Brain microvascular endothelial cell (primary cell): ENCODE measurements at regions not wholly inside any gene's neighbourhood (a gene's known extent, or its start where the extent isn't known, plus 50 kb on each side); places are given as distances from the start of the nearest gene placed in this dataset.

Source experiments
- DNase-seq: peaks from one replicate; pipeline ENCODE4 v3.0.0-alpha.2; 2020
- H3K27ac ChIP-seq: fragments of 250-450 bp; sonication (Bioruptor Pico); 2 replicates; pipeline ENCODE4 v1.5.1; 2020; ENCODE audit warnings: mild to moderate bottlenecking, moderate library complexity
- H3K27me3 ChIP-seq: fragments of 250-450 bp; sonication (Bioruptor Pico); replicated peaks from 2 replicates; pipeline ENCODE4 v1.5.1; 2020; ENCODE audit warnings: mild to moderate bottlenecking
- H3K36me3 ChIP-seq: fragments of 250-450 bp; sonication (Bioruptor Pico); replicated peaks from 2 replicates; pipeline ENCODE4 v1.5.1; 2020; ENCODE audit warnings: mild to moderate bottlenecking
- H3K4me3 ChIP-seq: 2 replicates; pipeline ENCODE4 v1.5.1; 2011; ENCODE audit warnings: low read depth, mild to moderate bottlenecking, control low read depth, low read length, moderate library complexity
- CTCF ChIP-seq: IDR thresholded peaks from 2 replicates; pipeline ENCODE4 v1.5.1; 2011; ENCODE audit warnings: low read depth, mild to moderate bottlenecking, moderate library complexity, low read length, control low read depth, inconsistent platforms; ENCODE audit errors: missing control alignments
- in situ Hi-C: cut with HindIII; loops from 2 replicates; pipeline ENCODE4 v1.10.0; 2017; ENCODE audit warnings: low sequenced_read_pairs, low pct_ligation_motif_present

DNA sequence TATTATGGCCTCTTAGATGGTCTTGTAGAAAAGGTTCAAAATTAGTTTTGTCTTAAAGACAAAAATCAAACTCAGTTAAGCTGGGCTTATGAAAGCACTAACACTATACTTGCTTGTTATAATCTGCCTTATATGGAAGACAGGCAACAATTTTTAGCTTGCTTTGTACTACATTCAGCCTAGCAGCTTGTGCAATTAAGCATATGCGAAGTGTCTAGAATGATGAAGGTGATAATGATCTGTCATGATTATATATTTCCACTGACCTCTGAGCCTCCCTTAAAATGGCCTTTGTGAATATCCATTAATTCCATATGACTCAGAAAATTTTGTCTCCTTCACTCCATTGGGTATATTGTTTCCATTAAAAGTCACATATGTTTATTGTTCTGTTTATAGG lies 834.9 kb downstream of the OLFM4 start:
- TF ChIP-seq CTCF = no peak
- Histone ChIP-seq H3K27ac (no peak overlapping the region), H3K4me3 (no peak overlapping the region), H3K27me3 (no peaks in the 10 kb centered on the region), H3K36me3 (no peaks in the 10 kb centered on the region)
- no peak for DNase-seq
- in situ Hi-C loops = no loop called here

- Histone ChIP-seq H3K27me3 (no peaks in the 10 kb centered on the region), H3K4me3 (no peak overlapping the region), H3K36me3 (no peaks in the 10 kb centered on the region), H3K27ac (no peak overlapping the region)
- no peak for TF ChIP-seq CTCF
- no peak for DNase-seq
- in situ Hi-C loops = no loop called here
Measured at GRCh38 chr13:53873558-53873957, 844.9 kb downstream of the OLFM4 start.

DNA sequence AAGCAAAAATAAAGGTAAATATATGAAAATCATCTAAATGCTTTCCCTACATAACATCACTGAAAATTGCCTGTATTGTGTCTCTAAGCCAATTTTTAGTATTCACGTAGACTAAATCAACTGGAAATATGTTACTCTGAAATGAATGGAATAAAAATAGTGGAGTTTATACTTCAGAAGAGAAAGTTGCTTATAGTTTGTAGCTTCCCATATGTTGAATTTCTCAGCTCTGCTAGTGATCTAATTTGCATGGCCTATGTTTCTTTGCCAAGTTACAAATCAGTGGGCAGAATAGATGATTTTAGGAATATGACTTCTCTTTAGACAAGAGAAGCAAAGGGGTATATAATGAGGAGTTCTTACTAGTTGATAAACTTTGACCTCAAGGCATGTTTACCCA lies 850.2 kb downstream of the OLFM4 start:
- TF ChIP-seq CTCF = no peak
- Histone ChIP-seq H3K36me3 (no peaks in the 10 kb centered on the region), H3K27me3 (no peaks in the 10 kb centered on the region), H3K4me3 (no peak overlapping the region), H3K27ac (no peak overlapping the region)
- in situ Hi-C loops = no loop called here
- no peak for DNase-seq

- no peak for TF ChIP-seq CTCF
- Histone ChIP-seq H3K36me3 (no peaks in the 10 kb centered on the region), H3K4me3 (no peak overlapping the region), H3K27ac (no peak overlapping the region), H3K27me3 (no peaks in the 10 kb centered on the region)
- no peak for DNase-seq
- in situ Hi-C loops = no loop called here
Measured at GRCh38 chr13:53885997-53886396, 857.4 kb downstream of the OLFM4 start.

GRCh38 chr13:53890696-53891095 lies 862.1 kb downstream of the OLFM4 start:
- H3K27me3 ChIP-seq = no peaks in the 10 kb centered on the region
- in situ Hi-C loops = no loop called here
- no peak for TF ChIP-seq CTCF
- no peak for DNase-seq
- no peaks in the 10 kb centered on the region for H3K36me3 ChIP-seq
- H3K27ac ChIP-seq = no peak overlapping the region
- H3K4me3 ChIP-seq = no peak overlapping the region

DNA sequence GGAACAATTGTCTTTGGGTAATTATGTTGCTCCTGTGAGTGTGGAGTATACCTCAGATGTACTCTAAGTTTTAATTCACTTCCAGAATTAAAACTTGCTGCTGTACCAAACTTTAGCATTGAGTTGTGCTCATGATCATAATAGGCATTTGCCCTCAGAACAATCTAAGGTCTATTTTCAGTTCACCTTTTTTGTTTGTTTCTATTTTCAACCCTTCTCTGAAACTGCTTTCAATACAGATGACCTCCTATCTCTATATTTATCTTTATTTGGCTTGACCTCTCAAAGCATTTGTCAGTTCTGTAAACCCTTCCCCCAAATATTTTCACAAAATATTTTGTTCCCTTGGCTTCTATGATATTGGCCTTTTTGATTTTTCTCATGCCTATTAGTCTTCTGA lies 873.0 kb downstream of the OLFM4 start:
- in situ Hi-C loops = no loop called here
- no peak for TF ChIP-seq CTCF
- no peaks in the 10 kb centered on the region for H3K36me3 ChIP-seq
- no peak for DNase-seq
- H3K27ac ChIP-seq = no peak overlapping the region
- H3K27me3 ChIP-seq = no peaks in the 10 kb centered on the region
- H3K4me3 ChIP-seq = no peak overlapping the region
